GM12864 (cell line): ENCODE measurements at regions not wholly inside any gene's neighbourhood (a gene's known extent, or its start where the extent isn't known, plus 50 kb on each side); places are given as distances from the start of the nearest gene placed in this dataset.

Source experiments
- DNase-seq: peaks from one replicate; pipeline ENCODE4 v3.0.0-alpha.2; 2011; ENCODE audit warnings: low read depth
- H3K4me3 ChIP-seq: 2 replicates; pipeline ENCODE4 v1.5.1; 2011; ENCODE audit warnings: mild to moderate bottlenecking, low read depth, low read length, control low read depth
- CTCF ChIP-seq: IDR thresholded peaks from 2 replicates; pipeline ENCODE4 v1.5.1; 2011; ENCODE audit warnings: low read depth, mild to moderate bottlenecking, moderate library complexity, low read length, control low read depth, inconsistent platforms; ENCODE audit errors: missing control alignments

- no peak overlapping the region for H3K4me3 ChIP-seq
- no peak for TF ChIP-seq CTCF
- no peak for DNase-seq
Observed at GRCh38 chr9:27939186-27939585, 365.9 kb upstream of the C9orf72 start.

- DNase-seq, result no peak
- no peak for TF ChIP-seq CTCF
- H3K4me3 ChIP-seq, result no peak overlapping the region
Observed at GRCh38 chr9:27940535-27940934, 367.3 kb upstream of the C9orf72 start.

- no peak for TF ChIP-seq CTCF
- DNase-seq, result no peak
- no peak overlapping the region for H3K4me3 ChIP-seq
Observed at GRCh38 chr9:27943501-27943900, 370.2 kb upstream of the C9orf72 start.

GRCh38 chr9:27945386-27945785 is 372.1 kb upstream of the C9orf72 start:
- no peak overlapping the region for H3K4me3 ChIP-seq
- DNase-seq, result no peak

GRCh38 chr9:27950382-27950781 is 377.1 kb upstream of the C9orf72 start:
- no peak overlapping the region for H3K4me3 ChIP-seq
- no peak for TF ChIP-seq CTCF
- no peak for DNase-seq

More at GRCh38 chr9:27945386-27945785, 372.1 kb upstream of the C9orf72 start:
- no peak for TF ChIP-seq CTCF

GRCh38 chr9:27954858-27955257 is 381.6 kb upstream of the C9orf72 start:
- no peak for TF ChIP-seq CTCF
- DNase-seq, result no peak
- no peak overlapping the region for H3K4me3 ChIP-seq

GRCh38 chr9:27963836-27964235 is 390.6 kb upstream of the C9orf72 start:
- no peak overlapping the region for H3K4me3 ChIP-seq
- no peak for DNase-seq
- TF ChIP-seq CTCF, result no peak
